H1 (cell line): ENCODE measurements at regions not wholly inside any gene's neighbourhood (a gene's known extent, or its start where the extent isn't known, plus 50 kb on each side); places are given as distances from the start of the nearest gene placed in this dataset.

ENCODE experiments used
- CTCF ChIA-PET: fragments of 300-600 bp; sonication (Branson Sonifier 250); formaldehyde crosslinking; loops from one replicate; lab custom pipeline; 2021; ENCODE audit not compliant: partially characterized antibody; lab: Charles Lee
- POLR2A ChIA-PET: fragments of 300-600 bp; sonication (Branson Sonifier 250); formaldehyde crosslinking; loops from one replicate; lab custom pipeline; 2021; ENCODE audit warnings: inconsistent platforms; ENCODE audit not compliant: partially characterized antibody; lab: Charles Lee
- DNase-seq, 2 experiments: peaks; one replicate each; pipeline versions ENCODE4 v3.0.0 to v3.0.0-alpha.2; 2010 to 2022; ENCODE audit warnings: low spot score in 2 of 2, low read depth in 1 of 2, mixed read lengths in 1 of 2
- FAIRE-seq: peaks from 2 replicates; lab custom pipeline; 2011; peaks lifted over from hg19 to GRCh38; lab: Jason Lieb, UNC
- H2AFZ ChIP-seq: 2 replicates; pipeline ENCODE4 v1.8.1; 2012; ENCODE audit warnings: low read length, inconsistent platforms
- H2AK5ac ChIP-seq: 2 replicates; pipeline ENCODE4 v1.6.1; 2013; ENCODE audit warnings: low read depth, low read length
- H2BK120ac ChIP-seq: replicated peaks from 2 replicates; pipeline ENCODE3; 2013; ENCODE audit warnings: low read depth, low read length, inconsistent platforms
- H2BK12ac ChIP-seq: 2 replicates; pipeline ENCODE4 v1.6.1; 2013; ENCODE audit warnings: low read depth, low read length
- H2BK15ac ChIP-seq: 2 replicates; pipeline ENCODE4 v1.6.1; 2013; ENCODE audit warnings: low read length
- H2BK20ac ChIP-seq: 2 replicates; pipeline ENCODE4 v1.6.1; 2013; ENCODE audit warnings: low read length
- H2BK5ac ChIP-seq: 2 replicates; pipeline ENCODE4 v1.6.1; 2013; ENCODE audit warnings: low read depth, low read length
- H3K14ac ChIP-seq: 2 replicates; pipeline ENCODE4 v1.6.1; 2013; ENCODE audit warnings: inconsistent platforms; ENCODE audit not compliant: insufficient read length
- H3K18ac ChIP-seq: 2 replicates; pipeline ENCODE4 v1.6.1; 2013; ENCODE audit warnings: low read length; ENCODE audit errors: extremely low read depth
- H3K23ac ChIP-seq: 2 replicates; pipeline ENCODE4 v1.6.1; 2013; ENCODE audit warnings: inconsistent platforms; ENCODE audit not compliant: insufficient read length
- H3K23me2 ChIP-seq: 2 replicates; pipeline ENCODE4 v1.6.1; 2013; ENCODE audit warnings: low read depth, low read length
- H3K27ac ChIP-seq: 2 replicates; pipeline ENCODE4 v1.6.1; 2011; ENCODE audit warnings: low read depth, low read length, inconsistent platforms
- H3K27me3 ChIP-seq, 4 experiments: replicated peaks in 1 of 4; 1 replicate in 1 of 4; 2 replicates in 3 of 4; pipeline versions ENCODE4 v1.6.1 to v1.8.1; 2011 to 2013; ENCODE audit warnings: low read length in 3 of 4, mild to moderate bottlenecking in 3 of 4, inconsistent platforms in 2 of 4, mixed read lengths in 2 of 4, moderate library complexity in 1 of 4; ENCODE audit not compliant: control insufficient read depth in 3 of 4, insufficient read depth in 3 of 4; ENCODE audit errors: extremely low read depth in 1 of 4
- H3K36me3 ChIP-seq, 4 experiments: 2 replicates each; pipeline versions ENCODE4 v1.6.1 to v1.8.1; 2011 to 2013; ENCODE audit warnings: mild to moderate bottlenecking in 4 of 4, low read length in 3 of 4, moderate library complexity in 2 of 4, control low read depth in 1 of 4, inconsistent platforms in 1 of 4; ENCODE audit not compliant: insufficient read depth in 4 of 4, control insufficient read depth in 2 of 4
- H3K4ac ChIP-seq: replicated peaks from 2 replicates; pipeline ENCODE3; 2013; ENCODE audit warnings: low read length, low read depth, mixed read lengths, inconsistent platforms; ENCODE audit not compliant: insufficient read length
- H3K4me1 ChIP-seq, 4 experiments: replicated peaks in 1 of 4; 1 replicate in 1 of 4; 2 replicates in 3 of 4; pipeline versions ENCODE4 v1.6.1 to v1.8.1; 2011 to 2013; ENCODE audit warnings: low read length in 3 of 4, inconsistent platforms in 2 of 4, mixed read lengths in 1 of 4; ENCODE audit not compliant: insufficient read depth in 4 of 4, control insufficient read depth in 3 of 4
- H3K4me2 ChIP-seq, 2 experiments: 2 replicates each; pipeline versions ENCODE4 v1.6.1 to v1.8.1; 2011 to 2013; ENCODE audit warnings: low read depth in 2 of 2, low read length in 2 of 2, control low read depth in 1 of 2, inconsistent platforms in 1 of 2, mild to moderate bottlenecking in 1 of 2; ENCODE audit not compliant: insufficient read depth in 1 of 2
- H3K4me3 ChIP-seq, 4 experiments: fragments of 200-600, 300-600 bp in 1 of 4; sonication (generic), shearing (Covaris generic), sonication (Bioruptor Twin) in 1 of 4; 2 replicates each; pipeline versions ENCODE4 v1.5.1 to v1.8.1; 2011 to 2016; ENCODE audit warnings: low read length in 4 of 4, low read depth in 3 of 4, control low read depth in 2 of 4, inconsistent platforms in 2 of 4, mild to moderate bottlenecking in 2 of 4, mixed read lengths in 1 of 4, moderate library complexity in 1 of 4; ENCODE audit not compliant: insufficient read depth in 2 of 4; ENCODE audit errors: extremely low read depth in 1 of 4
- H3K56ac ChIP-seq: replicated peaks from 2 replicates; pipeline ENCODE3; 2013; ENCODE audit warnings: low read depth, mild to moderate bottlenecking, mixed read lengths, low read length, inconsistent platforms; ENCODE audit not compliant: insufficient read length
- H3K79me1 ChIP-seq: 2 replicates; pipeline ENCODE4 v1.6.1; 2013; ENCODE audit warnings: low read depth, low read length, control low read depth
- H3K79me2 ChIP-seq, 2 experiments: 2 replicates each; pipeline versions ENCODE4 v1.6.1 to v1.8.1; 2012 to 2013; ENCODE audit warnings: low read length in 2 of 2, mild to moderate bottlenecking in 2 of 2, inconsistent platforms in 1 of 2; ENCODE audit not compliant: insufficient read depth in 2 of 2, control insufficient read depth in 1 of 2
- H3K9ac ChIP-seq, 4 experiments: replicated peaks in 1 of 4; 1 replicate in 1 of 4; 2 replicates in 3 of 4; pipeline versions ENCODE4 v1.6.1 to v1.8.1; 2011 to 2013; ENCODE audit warnings: low read depth in 3 of 4, low read length in 3 of 4, control low read depth in 2 of 4, mild to moderate bottlenecking in 2 of 4, moderate library complexity in 2 of 4, inconsistent platforms in 1 of 4; ENCODE audit errors: extremely low read depth in 1 of 4
- H3K9me3 ChIP-seq, 2 experiments: 2 replicates each; pipeline versions ENCODE4 v1.6.1 to v1.8.1; 2012 to 2013; ENCODE audit warnings: mild to moderate bottlenecking in 2 of 2, moderate library complexity in 2 of 2, control low read depth in 1 of 2, inconsistent platforms in 1 of 2, low read depth in 1 of 2, low read length in 1 of 2, mixed read lengths in 1 of 2; ENCODE audit not compliant: insufficient read depth in 2 of 2
- H4K20me1 ChIP-seq, 2 experiments: replicated peaks in 1 of 2; 2 replicates each; pipeline versions ENCODE3 to v1.8.1; 2011 to 2013; ENCODE audit warnings: inconsistent platforms in 2 of 2, low read length in 2 of 2, mild to moderate bottlenecking in 1 of 2; ENCODE audit not compliant: insufficient read depth in 2 of 2, control insufficient read depth in 1 of 2
- H4K5ac ChIP-seq: 2 replicates; pipeline ENCODE4 v1.6.1; 2013; ENCODE audit warnings: low read length, low read depth, mixed read lengths, inconsistent platforms; ENCODE audit not compliant: insufficient read length
- H4K8ac ChIP-seq: 2 replicates; pipeline ENCODE4 v1.8.0; 2013; ENCODE audit warnings: mild to moderate bottlenecking, moderate library complexity, low read length, inconsistent platforms; ENCODE audit not compliant: insufficient read depth; ENCODE audit errors: extremely low read depth
- H4K91ac ChIP-seq: replicated peaks from 2 replicates; pipeline ENCODE3; 2013; ENCODE audit warnings: low read length, mixed read lengths, inconsistent platforms; ENCODE audit not compliant: insufficient read length
- ATF2 ChIP-seq: IDR thresholded peaks from 2 replicates; pipeline ENCODE4 v1.6.1; 2012; ENCODE audit warnings: low read length, inconsistent platforms
- BRCA1 ChIP-seq: IDR thresholded peaks from 2 replicates; pipeline ENCODE4 v1.6.1; 2012; ENCODE audit warnings: low read depth, low read length, improper control_type of control experiment
- EGR1 ChIP-seq: IDR thresholded peaks from 2 replicates; pipeline ENCODE4 v1.6.1; 2011; ENCODE audit warnings: low read depth, low read length, borderline replicate concordance
- FOSL1 ChIP-seq: IDR thresholded peaks from 2 replicates; pipeline ENCODE4 v1.6.1; 2011; ENCODE audit warnings: mild to moderate bottlenecking, low read depth, low read length, moderate library complexity; ENCODE audit not compliant: insufficient read depth
- HDAC2 ChIP-seq, 2 experiments: fragments of 300-600 bp in 1 of 2; sonication (generic) in 1 of 2; IDR thresholded peaks; 2 replicates each; pipeline ENCODE4 v1.6.1; 2011 to 2012; ENCODE audit warnings: low read depth in 2 of 2, low read length in 2 of 2, mild to moderate bottlenecking in 2 of 2, moderate library complexity in 2 of 2, borderline replicate concordance in 1 of 2, inconsistent platforms in 1 of 2
- JUN ChIP-seq: IDR thresholded peaks from 2 replicates; pipeline ENCODE4 v1.6.1; 2011; ENCODE audit warnings: low read depth, mild to moderate bottlenecking, improper control_type of control experiment, low read length
- POLR2AphosphoS5 ChIP-seq: IDR thresholded peaks from 2 replicates; pipeline ENCODE4 v1.6.1; 2011; ENCODE audit warnings: low read depth, low read length
- RAD21 ChIP-seq, 2 experiments: IDR thresholded peaks in 1 of 2; conservative IDR thresholded peaks in 1 of 2; 2 replicates each; pipeline ENCODE4 v1.6.1; 2011; ENCODE audit warnings: low read depth in 2 of 2, low read length in 2 of 2, improper control_type of control experiment in 1 of 2, inconsistent platforms in 1 of 2, mild to moderate bottlenecking in 1 of 2, moderate library complexity in 1 of 2
- RBBP5 ChIP-seq: IDR thresholded peaks from 2 replicates; pipeline ENCODE4 v1.7.1; 2012; ENCODE audit warnings: low read depth, mild to moderate bottlenecking, inconsistent platforms, low read length, moderate library complexity, borderline replicate concordance
- SIX5 ChIP-seq: IDR thresholded peaks from 2 replicates; pipeline ENCODE4 v1.6.1; 2011; ENCODE audit warnings: mild to moderate bottlenecking, low read depth, low read length
- TBP ChIP-seq: IDR thresholded peaks from 2 replicates; pipeline ENCODE4 v1.6.1; 2011; ENCODE audit warnings: low read depth, low read length, improper control_type of control experiment
- WGBS, 2 experiments: shearing (Covaris generic) in 1 of 2; methylation state at CpG; one replicate each; pipeline versions ENCODE4 v1.1.6 to v1.1.7; 2013 to 2015; ENCODE audit warnings: low lambda C conversion rate in 2 of 2, mixed read lengths in 2 of 2, inconsistent platforms in 1 of 2, low coverage in 1 of 2, missing lambda C conversion rate in 1 of 2; ENCODE audit not compliant: insufficient replicate concordance in 2 of 2, insufficient coverage in 1 of 2, insufficient read length in 1 of 2; ENCODE audit errors: extremely low coverage in 1 of 2, missing lambda C conversion rate in 1 of 2; 5-methylcytosine and 5-hydroxymethylcytosine counted together

- H2BK15ac ChIP-seq = no peak overlapping the region
- no peak overlapping the region for H2BK5ac ChIP-seq
- FAIRE-seq (no peak), DNase-seq (no peak)
- H4K91ac ChIP-seq = no peak overlapping the region
- no peak overlapping the region for H3K18ac ChIP-seq
- H2BK20ac ChIP-seq = no peak overlapping the region
- H2AK5ac ChIP-seq = no peak overlapping the region
- ChIA-PET POLR2A (no interaction called here), CTCF (interaction anchor here (0.6 to 0.9 kb wide), 3 partner anchors 9 to 1948 kb away, joined by 3 read pairs; no protein-coding TSS in a partner anchor)
- H3K9me3 ChIP-seq = no peaks in the 10 kb centered on the region
- no peak overlapping the region for H3K4me3 ChIP-seq
- H3K23me2 ChIP-seq = peaks cover 1% of the 10 kb centered on the region; the same call in 1 of the 2 replicates
- H3K23ac ChIP-seq = no peak overlapping the region
- H3K4me2 ChIP-seq = no peak overlapping the region
- H3K79me1 ChIP-seq = no peaks in the 10 kb centered on the region
- H3K56ac ChIP-seq = no peak overlapping the region
- no peaks in the 10 kb centered on the region for H3K27me3 ChIP-seq
- H4K20me1 ChIP-seq = no peaks in the 10 kb centered on the region
- H3K27ac ChIP-seq = no peak overlapping the region
- peaks cover 0 to 2% (median 0%) of the 10 kb centered on the region in 4 experiments; a peak in 2 of 7 replicates for H3K4me1 ChIP-seq
- no peak overlapping the region for H2BK12ac ChIP-seq
- H2BK120ac ChIP-seq = no peak overlapping the region
- no peaks in the 10 kb centered on the region for H3K36me3 ChIP-seq
- H3K14ac ChIP-seq = no peak overlapping the region
- no peak overlapping the region for H4K5ac ChIP-seq
- H4K8ac ChIP-seq = no peak overlapping the region
- no peak overlapping the region for H2AFZ ChIP-seq
- no peaks in the 10 kb centered on the region for H3K79me2 ChIP-seq
- 56% methylated on average over 3 of the region's 3 CpGs; no CpG with 5 or more reads in 1 of the 2 experiments for WGBS, 2 experiments
- no peak overlapping the region for H3K4ac ChIP-seq
- no peak overlapping the region for H3K9ac ChIP-seq
- TF ChIP-seq RBBP5 (no peak), POLR2AphosphoS5 (no peak), JUN (no peak), EGR1 (no peak), TBP (no peak), BRCA1 (no peak), FOSL1 (no peak), ATF2 (no peak), SIX5 (no peak), RAD21 (IDR thresholded peaks at IDR 0.05 in 1 of 2, conservative IDR thresholded peaks at IDR 0.05 in 1 of 2; ENCODE audit: low read depth in 2 of 2, low read length in 2 of 2) (no peak), HDAC2 (IDR thresholded peaks at IDR 0.05; ENCODE audit: borderline replicate concordance in 1 of 2, low read depth in 2 of 2, low read length in 2 of 2) (no peak)
These were observed 140.6 kb downstream of the JCAD start for GRCh38 chr10:29918623-29919400.
